Left lung (tissue), 4 donors: ENCODE measurements at regions not wholly inside any gene's neighbourhood (a gene's known extent, or its start where the extent isn't known, plus 50 kb on each side); places are given as distances from the start of the nearest gene placed in this dataset.

Source experiments
- ATAC-seq: fragments of 200-7000 bp; cut with Tn5 transposase; one replicate; pipeline ENCODE4 v1.9.1; 2020; ENCODE audit warnings: moderate library complexity
- DNase-seq, 4 donors: peaks; one replicate each; pipeline ENCODE4 v3.0.0-alpha.2; 2013 to 2020
- H3K27ac ChIP-seq, 2 donors: fragments of 200-600 bp; sonication (generic) in 1 of 2; one replicate each; pipeline versions ENCODE4 v1.5.0 to v1.8.0; 2020 to 2021
- H3K27me3 ChIP-seq, 2 donors: fragments of 200-600 bp; sonication (generic) in 1 of 2; one replicate each; pipeline versions ENCODE4 v1.5.0 to v1.8.0; 2020 to 2021
- H3K36me3 ChIP-seq, 2 donors: fragments of 200-600 bp; sonication (generic) in 1 of 2; one replicate each; pipeline versions ENCODE4 v1.5.0 to v1.8.0; 2020 to 2021
- H3K4me1 ChIP-seq, 2 donors: fragments of 200-600 bp; one replicate each; pipeline ENCODE4 v1.8.0; 2021
- H3K4me3 ChIP-seq, 2 donors: fragments of 200-600 bp; sonication (generic) in 1 of 2; one replicate each; pipeline versions ENCODE4 v1.5.0 to v1.8.0; 2020 to 2021; ENCODE audit warnings: mild to moderate bottlenecking in 1 of 2
- H3K9me3 ChIP-seq, 2 donors: fragments of 200-600 bp; sonication (generic) in 1 of 2; one replicate each; pipeline versions ENCODE4 v1.5.0 to v1.8.0; 2020 to 2021
- intact Hi-C, 2 donors: fragments of 100-400 bp; cut with DNase I; formaldehyde crosslinking; loops; one replicate each; pipeline versions ENCODE4 v1.11.2 to v1.14.2; 2022
- TF ChIP-seq, protein P1 (sequence below), 2 donors: fragments of 200-600 bp; sonication (generic) in 1 of 2; IDR thresholded peaks; one replicate each; pipeline versions ENCODE4 v1.5.0 to v1.8.0; 2021; ENCODE audit warnings: antibody characterized with exemption in 2 of 2
- donor health status: DM: no; HTN: yes; CAD: no.
- donor health status: DM: no; HTN: no; CAD: no.

DNA sequence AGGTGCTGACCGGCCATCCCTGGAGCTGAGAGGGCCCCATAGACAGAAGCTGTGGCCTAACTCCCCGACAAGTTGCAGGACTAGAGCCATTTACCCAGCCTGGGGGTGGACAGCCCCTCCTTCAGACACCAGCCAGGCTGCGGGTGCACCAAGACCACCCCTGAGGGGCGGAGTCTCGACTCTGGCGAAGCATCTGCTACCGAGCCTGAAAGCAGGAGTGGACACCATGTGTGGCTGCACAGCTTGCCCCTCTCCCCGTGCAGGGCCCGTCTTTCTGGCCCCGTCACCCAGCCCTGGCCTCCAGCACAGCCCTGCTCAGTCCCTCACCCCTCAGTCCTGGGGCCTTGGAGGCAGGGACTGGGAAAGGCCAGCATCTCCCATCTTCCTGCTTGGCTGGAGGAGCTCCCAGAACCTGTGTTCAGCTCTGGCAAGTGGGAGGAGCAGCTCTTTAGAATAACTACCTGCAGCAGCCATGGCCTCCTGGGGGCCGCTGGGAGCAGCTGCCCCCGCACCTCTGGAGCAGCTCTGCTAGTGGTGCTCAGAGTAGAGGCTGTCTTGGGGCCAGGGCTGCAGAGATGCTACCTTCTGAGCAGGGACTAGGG is 275.8 kb downstream of the NDUFA10 start:
- Histone ChIP-seq H3K9me3 (no peaks in the 10 kb centered on the region), H3K36me3 (no peaks in the 10 kb centered on the region), H3K27ac (no peak overlapping the region), H3K4me3 (no peak overlapping the region), H3K4me1 (peaks cover 0 to 10% of the 10 kb centered on the region in 2 donors), H3K27me3 (peaks cover 0 to 9% of the 10 kb centered on the region in 2 donors)
- intact Hi-C loops, result no loop called here
- ATAC-seq, result no peak
- DNase-seq, result peak in 1 of 4 donors; percentile 57
- TF ChIP-seq, protein P1, sequence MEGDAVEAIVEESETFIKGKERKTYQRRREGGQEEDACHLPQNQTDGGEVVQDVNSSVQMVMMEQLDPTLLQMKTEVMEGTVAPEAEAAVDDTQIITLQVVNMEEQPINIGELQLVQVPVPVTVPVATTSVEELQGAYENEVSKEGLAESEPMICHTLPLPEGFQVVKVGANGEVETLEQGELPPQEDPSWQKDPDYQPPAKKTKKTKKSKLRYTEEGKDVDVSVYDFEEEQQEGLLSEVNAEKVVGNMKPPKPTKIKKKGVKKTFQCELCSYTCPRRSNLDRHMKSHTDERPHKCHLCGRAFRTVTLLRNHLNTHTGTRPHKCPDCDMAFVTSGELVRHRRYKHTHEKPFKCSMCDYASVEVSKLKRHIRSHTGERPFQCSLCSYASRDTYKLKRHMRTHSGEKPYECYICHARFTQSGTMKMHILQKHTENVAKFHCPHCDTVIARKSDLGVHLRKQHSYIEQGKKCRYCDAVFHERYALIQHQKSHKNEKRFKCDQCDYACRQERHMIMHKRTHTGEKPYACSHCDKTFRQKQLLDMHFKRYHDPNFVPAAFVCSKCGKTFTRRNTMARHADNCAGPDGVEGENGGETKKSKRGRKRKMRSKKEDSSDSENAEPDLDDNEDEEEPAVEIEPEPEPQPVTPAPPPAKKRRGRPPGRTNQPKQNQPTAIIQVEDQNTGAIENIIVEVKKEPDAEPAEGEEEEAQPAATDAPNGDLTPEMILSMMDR (IDR thresholded peaks at IDR 0.05), result no peak

DNA sequence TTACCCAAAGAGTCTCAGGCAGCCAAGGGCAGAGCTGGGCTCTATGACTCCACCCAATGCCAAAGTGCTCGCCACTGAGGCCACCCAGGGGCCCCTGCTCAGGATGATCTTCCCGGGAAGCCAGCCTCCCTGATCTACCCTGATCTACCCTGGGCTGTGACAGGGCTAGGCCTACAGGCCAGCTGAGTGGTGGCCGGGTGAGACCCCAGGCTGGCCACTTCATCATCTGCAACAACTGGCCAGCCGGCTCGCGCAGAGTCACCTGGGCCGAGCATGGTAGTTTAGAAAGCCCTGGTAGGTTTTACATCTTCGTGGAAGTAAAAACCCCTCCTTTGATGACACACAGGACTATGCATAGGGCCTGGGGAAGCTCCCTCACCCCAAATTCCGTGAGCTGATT is 276.3 kb downstream of the NDUFA10 start:
- H3K4me3 ChIP-seq, result no peak overlapping the region
- DNase-seq (peak in 1 of 4 donors; percentile 54), ATAC-seq (no peak)
- H3K4me1 ChIP-seq, result peaks cover 0 to 10% of the 10 kb centered on the region in 2 donors
- no peak overlapping the region for H3K27ac ChIP-seq
- TF ChIP-seq, protein P1 (IDR thresholded peaks at IDR 0.05), result no peak
- H3K9me3 ChIP-seq, result no peaks in the 10 kb centered on the region
- H3K36me3 ChIP-seq, result no peaks in the 10 kb centered on the region
- intact Hi-C loops, result no loop called here
- H3K27me3 ChIP-seq, result peaks cover 0 to 9% of the 10 kb centered on the region in 2 donors

GRCh38 chr2:239747771-239748170 is 277.4 kb downstream of the NDUFA10 start:
- no peak for ATAC-seq
- Histone ChIP-seq H3K9me3 (no peaks in the 10 kb centered on the region), H3K4me3 (no peak overlapping the region), H3K4me1 (peaks cover 0 to 10% of the 10 kb centered on the region in 2 donors), H3K27me3 (peaks cover 0 to 9% of the 10 kb centered on the region in 2 donors), H3K27ac (no peak overlapping the region), H3K36me3 (no peaks in the 10 kb centered on the region)
- intact Hi-C loops, result no loop called here
- TF ChIP-seq, protein P1 (IDR thresholded peaks at IDR 0.05), result no peak
- peak in 1 of 4 donors; percentile 34 for DNase-seq

GRCh38 chr2:239747274-239747673 is 277.9 kb downstream of the NDUFA10 start:
- DNase-seq, result peak in 1 of 4 donors; percentile 69
- Histone ChIP-seq H3K36me3 (no peaks in the 10 kb centered on the region), H3K9me3 (no peaks in the 10 kb centered on the region), H3K4me1 (peaks cover 0 to 10% of the 10 kb centered on the region in 2 donors), H3K4me3 (no peak overlapping the region), H3K27me3 (peaks cover 0 to 9% of the 10 kb centered on the region in 2 donors), H3K27ac (no peak overlapping the region)
- no peak for ATAC-seq
- intact Hi-C loops, result no loop called here
- TF ChIP-seq, protein P1 (IDR thresholded peaks at IDR 0.05), result no peak

DNA sequence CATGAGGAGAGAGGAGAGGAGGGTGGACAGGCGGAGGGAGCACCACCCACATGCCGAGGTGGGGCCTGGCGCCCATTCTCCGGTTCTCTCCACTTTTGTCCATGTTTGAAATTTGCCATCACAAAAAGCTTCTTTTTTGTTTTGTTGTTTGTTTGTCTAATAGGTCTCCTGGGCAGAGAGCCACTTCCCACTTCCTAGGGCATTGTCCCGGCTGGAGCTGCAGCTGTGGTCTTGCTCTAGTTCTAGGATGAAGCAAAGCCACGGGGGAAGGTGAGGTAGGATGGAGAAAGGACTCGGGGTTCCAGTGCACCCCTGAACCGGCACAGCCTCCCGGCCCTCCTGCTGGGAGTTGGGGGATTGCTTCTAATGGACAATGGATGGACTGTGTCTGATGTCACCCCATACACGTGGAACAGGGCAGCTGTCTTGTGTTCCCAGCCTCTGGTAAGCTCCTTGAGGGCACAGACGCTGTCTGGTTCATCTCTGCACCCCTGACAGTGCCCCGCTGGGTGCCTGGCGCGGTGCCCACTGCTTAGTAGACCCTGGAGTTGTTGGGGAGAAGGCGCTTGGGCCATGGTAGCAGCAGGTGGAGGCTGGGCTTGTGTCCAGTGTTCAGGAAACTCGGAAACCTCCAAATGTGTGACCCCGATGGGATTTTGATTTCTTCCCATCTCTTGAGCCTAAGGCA is 278.4 kb downstream of the NDUFA10 start:
- H3K27ac ChIP-seq, result no peak overlapping the region
- no peaks in the 10 kb centered on the region for H3K36me3 ChIP-seq
- intact Hi-C loops, result no loop called here
- DNase-seq (peak in 1 of 4 donors; percentile 65), ATAC-seq (no peak)
- H3K27me3 ChIP-seq, result peaks cover 0 to 7% of the 10 kb centered on the region in 2 donors
- TF ChIP-seq, protein P1 (IDR thresholded peaks at IDR 0.05), result no peak
- peaks cover 0 to 7% of the 10 kb centered on the region in 2 donors for H3K4me1 ChIP-seq
- H3K9me3 ChIP-seq, result no peaks in the 10 kb centered on the region
- no peak overlapping the region for H3K4me3 ChIP-seq
